22Rv1 (cell line): ENCODE measurements at regions not wholly inside any gene's neighbourhood (a gene's known extent, or its start where the extent isn't known, plus 50 kb on each side); places are given as distances from the start of the nearest gene placed in this dataset.
"Not testable (repeated sequence)": the region's sequence is repeated elsewhere in the genome, so short reads cannot be mapped to it uniquely, and the experiment has no call there.

Experiments
- H3K27ac ChIP-seq: fragments of 450-650 bp; 2 replicates; pipeline ENCODE4 v1.5.1; 2017
- CTCF ChIP-seq: fragments of 450-650 bp; IDR thresholded peaks from 2 replicates; pipeline ENCODE4 v1.5.1; 2017; ENCODE audit warnings: mild to moderate bottlenecking
- ZFX ChIP-seq: fragments of 450-650 bp; IDR thresholded peaks from 2 replicates; pipeline ENCODE4 v1.6.1; 2017; ENCODE audit warnings: antibody characterized with exemption, borderline replicate concordance

GRCh38 chrY:12395381-12396120 is 305.5 kb upstream of the USP9Y start:
- not testable (repeated sequence) for H3K27ac ChIP-seq
- 0 out of 2 replicates have a peak, but pooled peaks have one; percentile 4 for TF ChIP-seq CTCF

GRCh38 chrY:12403916-12404315 is 297.1 kb upstream of the USP9Y start:
- H3K27ac ChIP-seq = no peak overlapping the region
- no peak for TF ChIP-seq ZFX
- no peak for TF ChIP-seq CTCF

- TF ChIP-seq CTCF (no peak), ZFX (no peak)
- no peak overlapping the region for H3K27ac ChIP-seq
Observed at GRCh38 chrY:12408236-12408635, 292.8 kb upstream of the USP9Y start.

- H3K27ac ChIP-seq = no peak overlapping the region
- no peak for TF ChIP-seq ZFX
- no peak for TF ChIP-seq CTCF
Observed at GRCh38 chrY:12410696-12411095, 290.3 kb upstream of the USP9Y start.

GRCh38 chrY:12421072-12421787 is 279.8 kb upstream of the USP9Y start:
- TF ChIP-seq ZFX (no peak), CTCF (peak; percentile 54)
- H3K27ac ChIP-seq = no peak overlapping the region

- no peak overlapping the region for H3K27ac ChIP-seq
- TF ChIP-seq CTCF (peak; percentile 28; the same call in 1 of the 2 replicates), ZFX (no peak)
Observed at GRCh38 chrY:12421788-12422124, 279.3 kb upstream of the USP9Y start.

- H3K27ac ChIP-seq = no peak overlapping the region
- TF ChIP-seq CTCF (no peak), ZFX (no peak)
Observed at GRCh38 chrY:12422536-12422935, 278.5 kb upstream of the USP9Y start.
